HL-60 (cell line): ENCODE measurements at regions not wholly inside any gene's neighbourhood (a gene's known extent, or its start where the extent isn't known, plus 50 kb on each side); places are given as distances from the start of the nearest gene placed in this dataset.

ENCODE experiments used
- POLR2AphosphoS5 ChIP-seq: IDR thresholded peaks from 2 replicates; pipeline ENCODE4 v1.6.1; 2012; ENCODE audit warnings: low read depth
- TF ChIP-seq, protein P1 (sequence below): IDR thresholded peaks from one replicate; pipeline ENCODE4 v1.5.1; 2011; ENCODE audit warnings: low read length, control low read depth, inconsistent platforms; ENCODE audit not compliant: insufficient read depth
- TF ChIP-seq, protein P2 (sequence below): IDR thresholded peaks from 2 replicates; pipeline ENCODE4 v1.6.1; 2012; ENCODE audit warnings: low read depth; ENCODE audit not compliant: insufficient replicate concordance

DNA sequence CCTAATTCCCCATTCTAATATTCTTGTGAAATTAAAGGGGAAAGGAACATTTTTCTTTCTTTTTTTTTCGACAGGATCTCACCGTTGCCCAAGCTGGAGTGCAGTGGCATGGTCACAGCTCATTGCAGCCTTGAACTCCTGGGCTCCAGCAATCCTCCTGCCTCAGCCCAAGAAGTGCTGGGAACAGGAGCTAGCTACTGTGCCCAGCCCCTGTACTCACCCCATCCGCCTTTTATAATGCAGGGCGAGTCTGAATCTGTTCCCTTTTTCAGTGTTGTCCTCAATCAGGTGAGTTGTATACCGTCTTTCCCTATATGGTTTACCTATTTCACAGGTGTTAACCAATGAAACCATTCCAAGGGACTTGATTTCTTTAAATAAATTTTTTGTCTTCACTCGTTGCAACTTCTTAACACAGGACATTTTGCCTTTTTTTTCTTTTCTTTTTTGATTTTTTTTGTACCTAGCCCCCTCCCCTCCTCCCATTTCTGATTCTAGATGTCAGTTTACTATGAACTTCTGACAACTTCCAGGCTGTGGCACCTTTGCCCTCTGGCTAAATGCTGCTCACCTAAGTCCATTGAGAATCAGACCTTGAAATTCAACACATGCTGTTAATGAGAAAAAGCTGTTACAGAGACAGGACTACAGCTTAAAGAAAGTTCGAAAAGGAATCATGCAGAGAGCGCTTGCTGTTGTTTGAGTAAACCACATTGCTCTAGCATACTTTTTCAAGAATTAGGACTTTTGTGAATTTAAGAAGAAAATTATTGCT is 562.1 kb upstream of the KLF12 start:
- TF ChIP-seq, protein P1, sequence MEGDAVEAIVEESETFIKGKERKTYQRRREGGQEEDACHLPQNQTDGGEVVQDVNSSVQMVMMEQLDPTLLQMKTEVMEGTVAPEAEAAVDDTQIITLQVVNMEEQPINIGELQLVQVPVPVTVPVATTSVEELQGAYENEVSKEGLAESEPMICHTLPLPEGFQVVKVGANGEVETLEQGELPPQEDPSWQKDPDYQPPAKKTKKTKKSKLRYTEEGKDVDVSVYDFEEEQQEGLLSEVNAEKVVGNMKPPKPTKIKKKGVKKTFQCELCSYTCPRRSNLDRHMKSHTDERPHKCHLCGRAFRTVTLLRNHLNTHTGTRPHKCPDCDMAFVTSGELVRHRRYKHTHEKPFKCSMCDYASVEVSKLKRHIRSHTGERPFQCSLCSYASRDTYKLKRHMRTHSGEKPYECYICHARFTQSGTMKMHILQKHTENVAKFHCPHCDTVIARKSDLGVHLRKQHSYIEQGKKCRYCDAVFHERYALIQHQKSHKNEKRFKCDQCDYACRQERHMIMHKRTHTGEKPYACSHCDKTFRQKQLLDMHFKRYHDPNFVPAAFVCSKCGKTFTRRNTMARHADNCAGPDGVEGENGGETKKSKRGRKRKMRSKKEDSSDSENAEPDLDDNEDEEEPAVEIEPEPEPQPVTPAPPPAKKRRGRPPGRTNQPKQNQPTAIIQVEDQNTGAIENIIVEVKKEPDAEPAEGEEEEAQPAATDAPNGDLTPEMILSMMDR = no peak
- TF ChIP-seq, protein P2, sequence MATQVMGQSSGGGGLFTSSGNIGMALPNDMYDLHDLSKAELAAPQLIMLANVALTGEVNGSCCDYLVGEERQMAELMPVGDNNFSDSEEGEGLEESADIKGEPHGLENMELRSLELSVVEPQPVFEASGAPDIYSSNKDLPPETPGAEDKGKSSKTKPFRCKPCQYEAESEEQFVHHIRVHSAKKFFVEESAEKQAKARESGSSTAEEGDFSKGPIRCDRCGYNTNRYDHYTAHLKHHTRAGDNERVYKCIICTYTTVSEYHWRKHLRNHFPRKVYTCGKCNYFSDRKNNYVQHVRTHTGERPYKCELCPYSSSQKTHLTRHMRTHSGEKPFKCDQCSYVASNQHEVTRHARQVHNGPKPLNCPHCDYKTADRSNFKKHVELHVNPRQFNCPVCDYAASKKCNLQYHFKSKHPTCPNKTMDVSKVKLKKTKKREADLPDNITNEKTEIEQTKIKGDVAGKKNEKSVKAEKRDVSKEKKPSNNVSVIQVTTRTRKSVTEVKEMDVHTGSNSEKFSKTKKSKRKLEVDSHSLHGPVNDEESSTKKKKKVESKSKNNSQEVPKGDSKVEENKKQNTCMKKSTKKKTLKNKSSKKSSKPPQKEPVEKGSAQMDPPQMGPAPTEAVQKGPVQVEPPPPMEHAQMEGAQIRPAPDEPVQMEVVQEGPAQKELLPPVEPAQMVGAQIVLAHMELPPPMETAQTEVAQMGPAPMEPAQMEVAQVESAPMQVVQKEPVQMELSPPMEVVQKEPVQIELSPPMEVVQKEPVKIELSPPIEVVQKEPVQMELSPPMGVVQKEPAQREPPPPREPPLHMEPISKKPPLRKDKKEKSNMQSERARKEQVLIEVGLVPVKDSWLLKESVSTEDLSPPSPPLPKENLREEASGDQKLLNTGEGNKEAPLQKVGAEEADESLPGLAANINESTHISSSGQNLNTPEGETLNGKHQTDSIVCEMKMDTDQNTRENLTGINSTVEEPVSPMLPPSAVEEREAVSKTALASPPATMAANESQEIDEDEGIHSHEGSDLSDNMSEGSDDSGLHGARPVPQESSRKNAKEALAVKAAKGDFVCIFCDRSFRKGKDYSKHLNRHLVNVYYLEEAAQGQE = no peak
- TF ChIP-seq POLR2AphosphoS5 = no peak
